SK-N-SH (cell line): ENCODE measurements at regions not wholly inside any gene's neighbourhood (a gene's known extent, or its start where the extent isn't known, plus 50 kb on each side); places are given as distances from the start of the nearest gene placed in this dataset.
"Not testable (repeated sequence)": the region's sequence is repeated elsewhere in the genome, so short reads cannot be mapped to it uniquely, and the experiment has no call there.

Source experiments
- CTCF ChIA-PET: fragments of 300-600, 350-600 bp; formaldehyde crosslinking; extraction: SDS; loops from one replicate; lab custom pipeline; 2021; lab: Yijun Ruan, JAX
- POLR2A ChIA-PET: fragments of 350-600 bp; sonication (Branson Sonifier 250); formaldehyde crosslinking; extraction: SDS; loops from one replicate; lab custom pipeline; 2020; ENCODE audit warnings: antibody characterized with exemption, inconsistent platforms; lab: Yijun Ruan, JAX
- DNase-seq: peaks from one replicate; pipeline ENCODE4 v3.0.0; 2012
- H2AFZ ChIP-seq: fragments of 200-600 bp; sonication (generic); 2 replicates; pipeline ENCODE4 v1.8.1; 2016; ENCODE audit warnings: antibody characterized with exemption, mild to moderate bottlenecking, low read depth
- H3F3A ChIP-seq: fragments of 200-600 bp; sonication (generic); replicated peaks from 2 replicates; pipeline ENCODE3; 2016; ENCODE audit warnings: antibody characterized with exemption, mild to moderate bottlenecking; ENCODE audit not compliant: insufficient read depth
- H3K27ac ChIP-seq, 2 experiments: fragments of 200-500 bp in 1 of 2; fragments of 200-600 bp in 1 of 2; sonication (Bioruptor generic) in 1 of 2; sonication (generic), shearing (Covaris generic) in 1 of 2; 2 replicates each; pipeline versions ENCODE4 v1.5.1 to v1.6.1; 2014 to 2016; ENCODE audit warnings: low read depth in 2 of 2, inconsistent platforms in 1 of 2, low read length in 1 of 2, mild to moderate bottlenecking in 1 of 2, mixed read lengths in 1 of 2
- H3K27me3 ChIP-seq: fragments of 200-600 bp; sonication (generic), shearing (Covaris generic); 2 replicates; pipeline ENCODE4 v1.6.1; 2016; ENCODE audit warnings: mixed run types; ENCODE audit not compliant: insufficient read depth
- H3K36me3 ChIP-seq, 2 experiments: fragments of 200-500 bp in 1 of 2; fragments of 200-600 bp in 1 of 2; sonication (Bioruptor generic) in 1 of 2; sonication (generic) in 1 of 2; replicated peaks in 1 of 2; 2 replicates each; pipeline versions ENCODE3 to v1.5.1; 2014 to 2016; ENCODE audit warnings: low read length in 1 of 2, mild to moderate bottlenecking in 1 of 2; ENCODE audit not compliant: insufficient read depth in 2 of 2, control insufficient read depth in 1 of 2
- H3K4me1 ChIP-seq, 2 experiments: fragments of 200-500 bp in 1 of 2; fragments of 200-600 bp in 1 of 2; sonication (Bioruptor generic) in 1 of 2; sonication (generic), shearing (Covaris generic) in 1 of 2; 2 replicates each; pipeline versions ENCODE4 v1.5.1 to v1.6.1; 2014 to 2016; ENCODE audit warnings: low read depth in 1 of 2, low read length in 1 of 2, mixed run types in 1 of 2; ENCODE audit not compliant: insufficient read depth in 2 of 2, control insufficient read depth in 1 of 2
- H3K4me2 ChIP-seq: fragments of 200-600 bp; sonication (generic), shearing (Covaris generic); 2 replicates; pipeline ENCODE4 v1.6.1; 2017; ENCODE audit warnings: mixed run types
- H3K4me3 ChIP-seq, 2 experiments: fragments of 200-500 bp in 1 of 2; fragments of 200-600 bp in 1 of 2; sonication (Bioruptor generic) in 1 of 2; sonication (generic), shearing (Covaris generic) in 1 of 2; 2 replicates each; pipeline versions ENCODE4 v1.5.1 to v1.8.1; 2014 to 2016; ENCODE audit warnings: low read depth in 2 of 2, inconsistent platforms in 1 of 2, low read length in 1 of 2, mild to moderate bottlenecking in 1 of 2, mixed read lengths in 1 of 2, moderate library complexity in 1 of 2
- H3K79me2 ChIP-seq: fragments of 200-600 bp; sonication (generic); 2 replicates; pipeline ENCODE4 v1.8.1; 2017; ENCODE audit warnings: mild to moderate bottlenecking; ENCODE audit not compliant: insufficient read depth
- H3K9ac ChIP-seq: fragments of 200-600 bp; sonication (generic); 2 replicates; pipeline ENCODE4 v1.6.1; 2017; ENCODE audit warnings: mixed run types
- H3K9me2 ChIP-seq: fragments of 200-600 bp; sonication (generic); 2 replicates; pipeline ENCODE4 v1.6.1; 2017; ENCODE audit warnings: mixed run types
- H3K9me3 ChIP-seq: fragments of 200-600 bp; sonication (generic); 2 replicates; pipeline ENCODE4 v1.6.1; 2017; ENCODE audit warnings: mixed run types, mild to moderate bottlenecking, moderate library complexity
- H4K20me1 ChIP-seq: fragments of 200-600 bp; sonication (generic); 2 replicates; pipeline ENCODE4 v1.6.1; 2017; ENCODE audit warnings: mild to moderate bottlenecking, mixed run types; ENCODE audit not compliant: insufficient read depth
- FOSL2 ChIP-seq: IDR thresholded peaks from 2 replicates; pipeline ENCODE4 v1.4.0; 2012; ENCODE audit warnings: low read depth, mild to moderate bottlenecking, moderate library complexity, borderline replicate concordance
- FOXM1 ChIP-seq: IDR thresholded peaks from 2 replicates; pipeline ENCODE4 v1.4.0; 2012; ENCODE audit warnings: low read depth, mild to moderate bottlenecking
- GABPA ChIP-seq: IDR thresholded peaks from 2 replicates; pipeline ENCODE4 v1.4.0; 2012; ENCODE audit warnings: low read depth, mild to moderate bottlenecking
- GATA2 ChIP-seq: sonication (generic); formaldehyde crosslinking; IDR thresholded peaks from 2 replicates; pipeline ENCODE4 v1.5.0; 2020; ENCODE audit warnings: mild to moderate bottlenecking, missing genetic modification reagents
- MAX ChIP-seq: IDR thresholded peaks from 2 replicates; pipeline ENCODE4 v1.4.0; 2012; ENCODE audit warnings: low read depth
- MEF2A ChIP-seq: IDR thresholded peaks from 2 replicates; pipeline ENCODE4 v1.4.0; 2012; ENCODE audit warnings: low read depth, borderline replicate concordance
- REST ChIP-seq: IDR thresholded peaks from 2 replicates; pipeline ENCODE4 v1.6.1; 2012; ENCODE audit warnings: mild to moderate bottlenecking, low read depth, low read length, moderate library complexity
- RFX5 ChIP-seq: IDR thresholded peaks from 2 replicates; pipeline ENCODE4 v1.6.1; 2012; ENCODE audit warnings: mild to moderate bottlenecking, improper control_type of control experiment, low read length
- RXRA ChIP-seq: IDR thresholded peaks from 2 replicates; pipeline ENCODE4 v1.4.0; 2012; ENCODE audit warnings: low read depth, mild to moderate bottlenecking, borderline replicate concordance
- SIN3A ChIP-seq: IDR thresholded peaks from 2 replicates; pipeline ENCODE4 v1.6.1; 2012; ENCODE audit warnings: low read depth, mild to moderate bottlenecking, low read length, moderate library complexity, borderline replicate concordance
- YY1 ChIP-seq: IDR thresholded peaks from 2 replicates; pipeline ENCODE4 v1.4.0; 2012; ENCODE audit warnings: low read depth, mild to moderate bottlenecking
- ZBTB33 ChIP-seq: IDR thresholded peaks from 2 replicates; pipeline ENCODE4 v1.4.0; 2012; ENCODE audit warnings: low read depth, borderline replicate concordance
- WGBS: methylation state at CpG from one replicate; pipeline ENCODE4 v1.1.6; 2017; ENCODE audit warnings: low lambda C conversion rate; 5-methylcytosine and 5-hydroxymethylcytosine counted together
- TF ChIP-seq, protein P1 (sequence below): IDR thresholded peaks from 2 replicates; pipeline ENCODE4 v1.4.0; 2012; ENCODE audit warnings: low read depth, borderline replicate concordance

DNA sequence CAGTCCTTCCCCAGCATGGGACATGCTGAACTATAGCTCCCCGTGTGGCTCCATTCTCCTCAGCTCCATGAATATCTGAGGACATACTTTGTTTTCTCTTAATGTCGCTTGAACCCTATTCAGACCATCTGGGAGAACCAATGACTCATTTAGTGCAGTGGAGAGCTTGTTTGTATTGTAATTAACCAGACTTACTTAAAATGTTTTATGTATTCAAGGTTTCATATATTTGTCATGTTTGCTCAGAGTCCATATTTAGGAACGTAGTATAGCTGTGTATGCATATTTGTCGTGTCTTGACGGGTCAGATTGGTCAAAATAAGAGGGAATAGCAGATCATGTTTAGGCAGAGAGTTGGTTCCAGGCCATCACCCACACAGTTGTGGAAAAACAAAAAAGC, 150.1 kb upstream of the NTRK2 start:
- H3K9me3 ChIP-seq, result no peaks in the 10 kb centered on the region
- H3K36me3 ChIP-seq, result no peaks in the 10 kb centered on the region
- H3K79me2 ChIP-seq, result no peaks in the 10 kb centered on the region
- TF ChIP-seq MAX (no peak), GABPA (no peak), FOXM1 (no peak), GATA2 (CRISPR knock-in tag) (no peak), REST (no peak)
- no peaks in the 10 kb centered on the region for H3K27me3 ChIP-seq
- H3K27ac ChIP-seq, result no peak overlapping the region
- H3K4me1 ChIP-seq, result no peaks in the 10 kb centered on the region
- no peak overlapping the region for H3K9ac ChIP-seq
- POLR2A ChIA-PET, result no interaction called here
- WGBS, result 27% methylated on average over 5 of the region's 5 CpGs
- CTCF ChIA-PET, result interaction anchor here (1.0 kb wide), 1 partner anchor 10 kb away, joined by 3 read pairs; no protein-coding TSS in a partner anchor
- no peaks in the 10 kb centered on the region for H3F3A ChIP-seq
- no peak for DNase-seq
- no peak overlapping the region for H3K4me3 ChIP-seq
- H3K9me2 ChIP-seq, result no peaks in the 10 kb centered on the region
- no peaks in the 10 kb centered on the region for H4K20me1 ChIP-seq
- H3K4me2 ChIP-seq, result no peak overlapping the region
- H2AFZ ChIP-seq, result no peak overlapping the region

DNA sequence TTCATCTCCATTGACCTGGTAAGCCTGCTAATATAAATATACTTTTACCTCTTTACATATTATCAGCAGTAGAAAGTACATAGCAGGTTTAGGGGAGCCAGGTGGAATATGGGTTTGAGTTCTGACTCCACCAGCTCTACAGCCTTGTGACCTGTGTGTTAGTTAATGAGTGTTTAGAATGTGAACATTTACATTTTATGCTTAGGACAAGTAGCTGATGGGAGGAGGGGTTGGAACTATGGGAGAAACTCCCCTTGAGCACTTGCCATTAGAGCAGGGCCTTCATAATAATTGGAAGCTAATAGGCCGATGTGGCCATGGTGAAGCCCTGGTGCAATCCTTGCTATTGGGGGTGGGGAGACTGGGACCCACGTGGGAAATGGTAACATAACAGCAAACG, 148.3 kb upstream of the NTRK2 start:
- Histone ChIP-seq H3K9me3 (no peaks in the 10 kb centered on the region), H3F3A (no peaks in the 10 kb centered on the region), H3K27me3 (no peaks in the 10 kb centered on the region), H2AFZ (no peak overlapping the region), H4K20me1 (no peaks in the 10 kb centered on the region), H3K4me2 (no peak overlapping the region), H3K36me3 (no peaks in the 10 kb centered on the region), H3K27ac (no peak overlapping the region), H3K4me1 (no peaks in the 10 kb centered on the region), H3K9me2 (no peaks in the 10 kb centered on the region), H3K79me2 (no peaks in the 10 kb centered on the region), H3K4me3 (no peak overlapping the region), H3K9ac (no peak overlapping the region)
- no peak for DNase-seq
- CTCF ChIA-PET, result no interaction called here
- TF ChIP-seq, protein P1, sequence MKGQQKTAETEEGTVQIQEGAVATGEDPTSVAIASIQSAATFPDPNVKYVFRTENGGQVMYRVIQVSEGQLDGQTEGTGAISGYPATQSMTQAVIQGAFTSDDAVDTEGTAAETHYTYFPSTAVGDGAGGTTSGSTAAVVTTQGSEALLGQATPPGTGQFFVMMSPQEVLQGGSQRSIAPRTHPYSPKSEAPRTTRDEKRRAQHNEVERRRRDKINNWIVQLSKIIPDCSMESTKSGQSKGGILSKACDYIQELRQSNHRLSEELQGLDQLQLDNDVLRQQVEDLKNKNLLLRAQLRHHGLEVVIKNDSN, result no peak
- TF ChIP-seq ZBTB33 (no peak), YY1 (no peak), FOSL2 (no peak), RFX5 (no peak), MEF2A (no peak), RXRA (no peak), SIN3A (no peak)
- POLR2A ChIA-PET, result no interaction called here
- 9% methylated on average over 3 of the region's 3 CpGs for WGBS

- H3K4me1 ChIP-seq, H3K4me2 ChIP-seq, CTCF ChIA-PET, H3K9me2 ChIP-seq, H3K27ac ChIP-seq, H2AFZ ChIP-seq, H3K9ac ChIP-seq, DNase-seq, H3K27me3 ChIP-seq, H3F3A ChIP-seq, H3K4me3 ChIP-seq, H3K9me3 ChIP-seq, H3K36me3 ChIP-seq, POLR2A ChIA-PET, H4K20me1 ChIP-seq, H3K79me2 ChIP-seq: not testable (repeated sequence)
- 82% methylated on average over 11 of the region's 26 CpGs for WGBS
Observed at GRCh38 chr9:84526211-84526610, 143.3 kb upstream of the NTRK2 start.
